ENCODE measurements at regions not wholly inside any gene's neighbourhood (a gene's known extent, or its start where the extent isn't known, plus 50 kb on each side); places are given as distances from the start of the nearest gene placed in this dataset.
A peak's percentile ranks its signal among the peaks of the same experiment; 100 is the strongest.

GRCh38 chr3:159565313-159565712, 423.3 kb upstream of the IL12A start:
- DNase-seq = no peak
- Mint-ChIP-seq H3K9me3 (no peaks in the 10 kb centered on the region), H3K4me3 (no peak overlapping the region), H3K27me3 (ENCODE audit: insufficient read depth) (peaks cover 9% of the 10 kb centered on the region), H3K4me1 (ENCODE audit: low read depth) (no peaks in the 10 kb centered on the region), H3K36me3 (ENCODE audit: low read depth) (no peaks in the 10 kb centered on the region), H3K27ac (no peak overlapping the region)
- TF ChIP-seq, protein P1, sequence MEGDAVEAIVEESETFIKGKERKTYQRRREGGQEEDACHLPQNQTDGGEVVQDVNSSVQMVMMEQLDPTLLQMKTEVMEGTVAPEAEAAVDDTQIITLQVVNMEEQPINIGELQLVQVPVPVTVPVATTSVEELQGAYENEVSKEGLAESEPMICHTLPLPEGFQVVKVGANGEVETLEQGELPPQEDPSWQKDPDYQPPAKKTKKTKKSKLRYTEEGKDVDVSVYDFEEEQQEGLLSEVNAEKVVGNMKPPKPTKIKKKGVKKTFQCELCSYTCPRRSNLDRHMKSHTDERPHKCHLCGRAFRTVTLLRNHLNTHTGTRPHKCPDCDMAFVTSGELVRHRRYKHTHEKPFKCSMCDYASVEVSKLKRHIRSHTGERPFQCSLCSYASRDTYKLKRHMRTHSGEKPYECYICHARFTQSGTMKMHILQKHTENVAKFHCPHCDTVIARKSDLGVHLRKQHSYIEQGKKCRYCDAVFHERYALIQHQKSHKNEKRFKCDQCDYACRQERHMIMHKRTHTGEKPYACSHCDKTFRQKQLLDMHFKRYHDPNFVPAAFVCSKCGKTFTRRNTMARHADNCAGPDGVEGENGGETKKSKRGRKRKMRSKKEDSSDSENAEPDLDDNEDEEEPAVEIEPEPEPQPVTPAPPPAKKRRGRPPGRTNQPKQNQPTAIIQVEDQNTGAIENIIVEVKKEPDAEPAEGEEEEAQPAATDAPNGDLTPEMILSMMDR (IDR thresholded peaks at IDR 0.05) = no peak

DNA sequence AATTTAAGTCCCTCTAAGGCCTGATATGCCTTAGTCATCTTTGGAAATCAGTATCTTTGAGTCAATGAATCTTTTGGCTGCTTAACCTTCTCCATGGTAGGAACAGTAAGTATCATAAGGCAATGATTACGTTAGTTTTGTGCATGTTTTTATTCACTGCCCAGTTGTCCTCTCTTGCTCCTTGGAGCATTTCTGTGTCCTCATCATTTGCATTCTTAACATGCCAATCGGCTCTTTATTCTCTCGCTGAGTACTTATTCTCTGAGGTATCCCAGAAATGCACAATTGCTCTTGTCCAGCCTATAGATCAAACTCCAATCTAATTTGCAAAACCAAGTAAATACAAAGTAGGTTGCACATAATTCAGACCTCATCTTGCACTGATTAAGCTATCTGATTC, 405.0 kb upstream of the IL12A start:
- DNase-seq = peak; percentile 7
- Mint-ChIP-seq H3K36me3 (ENCODE audit: low read depth) (no peaks in the 10 kb centered on the region), H3K4me1 (ENCODE audit: low read depth) (peaks cover 32% of the 10 kb centered on the region), H3K4me3 (no peak overlapping the region), H3K9me3 (no peaks in the 10 kb centered on the region), H3K27ac (no peak overlapping the region), H3K27me3 (ENCODE audit: insufficient read depth) (peaks cover under 1% of the 10 kb centered on the region; the same call in 1 of the 2 replicates)
- TF ChIP-seq, protein P1 (IDR thresholded peaks at IDR 0.05) = no peak

DNA sequence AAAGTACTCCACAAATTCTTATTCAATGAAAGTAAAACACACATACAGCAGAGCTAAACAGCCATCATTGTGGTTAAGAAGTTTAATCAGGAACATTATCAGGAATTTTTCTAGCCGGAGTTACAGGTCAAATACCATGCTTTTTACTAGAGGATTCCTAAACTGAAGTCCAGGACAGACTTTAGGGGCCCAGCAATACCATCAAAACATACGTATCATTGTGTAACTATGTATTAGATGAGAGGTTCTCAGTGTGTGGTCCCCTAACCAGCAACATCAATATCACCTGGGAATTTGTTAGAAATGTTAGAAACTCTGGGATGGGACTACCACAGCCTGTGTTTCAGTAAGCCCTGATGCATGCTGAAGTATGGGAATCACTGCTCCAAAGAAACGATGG, 404.2 kb upstream of the IL12A start:
- TF ChIP-seq, protein P1 (IDR thresholded peaks at IDR 0.05) = no peak
- Mint-ChIP-seq H3K9me3 (no peaks in the 10 kb centered on the region), H3K27ac (no peak overlapping the region), H3K4me1 (ENCODE audit: low read depth) (peaks cover 32% of the 10 kb centered on the region), H3K4me3 (no peak overlapping the region), H3K36me3 (ENCODE audit: low read depth) (no peaks in the 10 kb centered on the region), H3K27me3 (ENCODE audit: insufficient read depth) (peaks cover 5% of the 10 kb centered on the region; the same call in 1 of the 2 replicates)
- no peak for DNase-seq

DNA sequence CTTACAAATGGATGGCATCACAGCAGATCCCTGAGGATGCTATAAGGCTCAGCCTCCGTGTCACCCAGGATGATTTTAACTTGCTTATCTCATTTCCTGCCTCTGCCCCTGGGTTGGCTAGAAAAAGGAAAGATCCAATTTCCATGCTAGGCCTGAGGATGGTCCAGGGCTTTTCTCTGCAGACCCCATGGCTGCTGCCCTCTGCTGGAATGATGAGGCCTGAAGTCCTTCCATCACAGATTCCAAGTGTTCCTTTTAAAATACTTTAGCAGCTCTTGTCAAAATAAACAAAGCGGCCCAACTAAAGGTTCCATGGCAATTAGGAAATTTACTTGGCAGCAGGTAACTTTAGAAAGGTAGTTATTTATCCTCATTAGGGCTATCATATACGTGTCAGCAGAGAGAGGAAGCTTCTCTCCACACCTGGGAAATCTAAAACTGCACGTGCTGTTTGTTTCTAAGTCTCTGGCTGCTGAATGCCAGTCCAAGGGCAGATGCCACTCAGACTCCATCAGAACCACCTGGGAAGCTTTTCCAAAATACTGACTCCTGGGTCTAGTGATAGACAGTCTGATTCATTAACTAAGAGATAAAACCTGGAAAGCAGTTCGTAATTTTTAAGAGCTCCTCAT, 401.9 kb upstream of the IL12A start:
- peaks cover 32% of the 10 kb centered on the region for H3K4me1 Mint-ChIP-seq (ENCODE audit: low read depth)
- no peak overlapping the region for H3K4me3 Mint-ChIP-seq
- no peaks in the 10 kb centered on the region for H3K36me3 Mint-ChIP-seq (ENCODE audit: low read depth)
- TF ChIP-seq, protein P1 (IDR thresholded peaks at IDR 0.05) = peak; percentile 84
- H3K9me3 Mint-ChIP-seq = no peaks in the 10 kb centered on the region
- peaks cover 11% of the 10 kb centered on the region for H3K27me3 Mint-ChIP-seq (ENCODE audit: insufficient read depth)
- no peak overlapping the region for H3K27ac Mint-ChIP-seq
- peak; percentile 52 for DNase-seq

- H3K27ac Mint-ChIP-seq = no peak overlapping the region
- no peaks in the 10 kb centered on the region for H3K4me1 Mint-ChIP-seq (ENCODE audit: low read depth)
- H3K36me3 Mint-ChIP-seq (ENCODE audit: low read depth) = no peaks in the 10 kb centered on the region
- no peaks in the 10 kb centered on the region for H3K9me3 Mint-ChIP-seq
- TF ChIP-seq, protein P1 (IDR thresholded peaks at IDR 0.05) = no peak
- DNase-seq = no peak
- peaks cover 18% of the 10 kb centered on the region for H3K27me3 Mint-ChIP-seq (ENCODE audit: insufficient read depth)
- no peak overlapping the region for H3K4me3 Mint-ChIP-seq
Observed at GRCh38 chr3:159593927-159594605, 394.6 kb upstream of the IL12A start.

Data from HFFc6 (cell line).